Body of pancreas (tissue), 4 donors: ENCODE measurements at regions not wholly inside any gene's neighbourhood (a gene's known extent, or its start where the extent isn't known, plus 50 kb on each side); places are given as distances from the start of the nearest gene placed in this dataset.

Experiments
- ATAC-seq: fragments of 150-250 bp; one replicate; pipeline ENCODE4 v1.9.1; 2016
- DNase-seq, 4 donors: peaks; one replicate each; pipeline ENCODE4 v3.0.0-alpha.2; 2019
- H3K27ac ChIP-seq, 4 donors: fragments of 200-600 bp; sonication (generic); 1 replicate in 3 of 4; 2 replicates in 1 of 4; pipeline versions ENCODE4 v1.5.1 to v1.6.1; 2016 to 2019; ENCODE audit warnings: mild to moderate bottlenecking in 1 of 4, mixed read lengths in 1 of 4, moderate library complexity in 1 of 4
- H3K27me3 ChIP-seq, 2 donors: fragments of 200-600 bp; sonication (generic); one replicate each; pipeline ENCODE4 v1.6.0; 2016; ENCODE audit warnings: mild to moderate bottlenecking in 1 of 2
- H3K36me3 ChIP-seq, 2 donors: fragments of 200-600 bp; sonication (generic); replicated peaks in 1 of 2; 2 replicates each; pipeline ENCODE4 v1.5.1; 2016; ENCODE audit warnings: low read depth in 2 of 2; ENCODE audit not compliant: insufficient read depth in 1 of 2
- H3K4me1 ChIP-seq: fragments of 200-600 bp; sonication (generic); one replicate; pipeline ENCODE4 v1.6.0; 2016
- H3K4me3 ChIP-seq, 2 donors: fragments of 200-600 bp; sonication (generic); 1 replicate in 1 of 2; 2 replicates in 1 of 2; pipeline ENCODE4 v1.5.1; 2016 to 2019
- H3K9me3 ChIP-seq, 3 donors: fragments of 200-600 bp; sonication (generic); 1 replicate in 2 of 3; 2 replicates in 1 of 3; pipeline ENCODE4 v1.5.1; 2016
- CTCF ChIP-seq, 7 experiments: fragments of 450-650 bp in 4 of 7; fragments of 200-600 bp in 3 of 7; sonication (generic) in 3 of 7; IDR thresholded peaks; one replicate each; pipeline ENCODE4 v1.5.1; 2016 to 2019; ENCODE audit warnings: antibody characterized with exemption in 7 of 7
- POLR2A ChIP-seq, 3 donors: fragments of 450-650 bp; IDR thresholded peaks; one replicate each; pipeline ENCODE4 v1.6.1; 2016; ENCODE audit warnings: antibody characterized with exemption in 3 of 3, mild to moderate bottlenecking in 2 of 3
- WGBS, 2 donors: methylation state at CpG; one replicate each; pipeline ENCODE4 v1.1.5; 2017; 5-methylcytosine and 5-hydroxymethylcytosine counted together
- intact Hi-C: fragments of 100-400 bp; cut with DNase I; formaldehyde crosslinking; loops from one replicate; pipeline ENCODE4 v1.15.1; 2023

GRCh38 chr21:33128538-33128937 is 58.6 kb downstream of the OLIG1 start:
- ATAC-seq (no peak), DNase-seq (no peak)
- no peak overlapping the region for H3K4me3 ChIP-seq
- intact Hi-C loops, result no loop called here
- WGBS, 2 donors, result 19 to 45% methylated on average over 3 of the region's 3 CpGs
- H3K4me1 ChIP-seq, result peaks cover 5% of the 10 kb centered on the region
- no peaks in the 10 kb centered on the region for H3K9me3 ChIP-seq
- H3K27me3 ChIP-seq, result no peaks in the 10 kb centered on the region
- H3K27ac ChIP-seq, result no peak overlapping the region
- no peaks in the 10 kb centered on the region for H3K36me3 ChIP-seq
- TF ChIP-seq CTCF (IDR thresholded peaks at IDR 0.05) (no peak), POLR2A (IDR thresholded peaks at IDR 0.05) (no peak)

GRCh38 chr21:33132054-33132453 is 62.1 kb downstream of the OLIG1 start:
- Histone ChIP-seq H3K4me3 (no peak overlapping the region), H3K9me3 (no peaks in the 10 kb centered on the region), H3K27ac (no peak overlapping the region), H3K4me1 (peaks cover 3% of the 10 kb centered on the region), H3K27me3 (no peaks in the 10 kb centered on the region), H3K36me3 (no peaks in the 10 kb centered on the region)
- no peak for DNase-seq
- TF ChIP-seq CTCF (IDR thresholded peaks at IDR 0.05), result peak in 2 of 7 experiments; percentile 11 to 13
- TF ChIP-seq POLR2A (IDR thresholded peaks at IDR 0.05), result no peak
- ATAC-seq, result no peak
- intact Hi-C loops, result no loop called here
- 65 to 70% methylated on average over 3 of the region's 3 CpGs for WGBS, 2 donors

GRCh38 chr21:33133892-33134291 is 64.0 kb downstream of the OLIG1 start:
- 45 to 57% methylated on average over 6 of the region's 6 CpGs for WGBS, 2 donors
- Histone ChIP-seq H3K9me3 (no peaks in the 10 kb centered on the region), H3K27me3 (no peaks in the 10 kb centered on the region), H3K27ac (no peak overlapping the region), H3K36me3 (no peaks in the 10 kb centered on the region), H3K4me1 (no peaks in the 10 kb centered on the region), H3K4me3 (no peak overlapping the region)
- ATAC-seq, result no peak
- DNase-seq, result no peak
- no peak for TF ChIP-seq CTCF (IDR thresholded peaks at IDR 0.05)
- TF ChIP-seq POLR2A (IDR thresholded peaks at IDR 0.05), result no peak
- intact Hi-C loops, result no loop called here

- Histone ChIP-seq H3K4me3 (no peak overlapping the region), H3K36me3 (no peaks in the 10 kb centered on the region), H3K9me3 (no peaks in the 10 kb centered on the region), H3K4me1 (no peaks in the 10 kb centered on the region), H3K27ac (no peak overlapping the region), H3K27me3 (no peaks in the 10 kb centered on the region)
- WGBS, 2 donors, result 48 to 50% methylated on average over 8 of the region's 8 CpGs
- ATAC-seq (no peak), DNase-seq (peak in 1 of 4 donors; percentile 12)
- intact Hi-C loops, result no loop called here
- TF ChIP-seq CTCF (IDR thresholded peaks at IDR 0.05) (no peak), POLR2A (IDR thresholded peaks at IDR 0.05) (no peak)
These were observed 66.0 kb downstream of the OLIG1 start for GRCh38 chr21:33135925-33136324.

- Histone ChIP-seq H3K27me3 (no peaks in the 10 kb centered on the region), H3K36me3 (no peaks in the 10 kb centered on the region), H3K9me3 (no peaks in the 10 kb centered on the region), H3K4me3 (no peak overlapping the region), H3K4me1 (no peaks in the 10 kb centered on the region), H3K27ac (no peak overlapping the region)
- no peak for TF ChIP-seq POLR2A (IDR thresholded peaks at IDR 0.05)
- TF ChIP-seq CTCF (IDR thresholded peaks at IDR 0.05), result no peak
- 65 to 70% methylated on average over 7 of the region's 7 CpGs for WGBS, 2 donors
- DNase-seq (no peak), ATAC-seq (no peak)
- intact Hi-C loops, result no loop called here
These were observed 67.0 kb downstream of the OLIG1 start for GRCh38 chr21:33136847-33137502.
